Osteocyte (in vitro differentiated cells): ENCODE measurements at regions not wholly inside any gene's neighbourhood (a gene's known extent, or its start where the extent isn't known, plus 50 kb on each side); places are given as distances from the start of the nearest gene placed in this dataset.

ENCODE experiments used
- DNase-seq: peaks from one replicate; pipeline ENCODE4 v3.0.0; 2021; ENCODE audit warnings: mixed read lengths; ENCODE audit not compliant: unreplicated experiment; ENCODE audit errors: extremely low spot score
- H3K27ac Mint-ChIP-seq: one replicate; pipeline ENCODE4 v1.8.0; 2021; ENCODE audit warnings: mild to moderate bottlenecking, mixed read lengths; ENCODE audit not compliant: unreplicated experiment
- H3K27me3 Mint-ChIP-seq: one replicate; pipeline ENCODE4 v1.8.0; 2021; ENCODE audit warnings: mixed read lengths; ENCODE audit not compliant: unreplicated experiment
- H3K36me3 Mint-ChIP-seq: one replicate; pipeline ENCODE4 v1.8.0; 2021; ENCODE audit warnings: mixed read lengths; ENCODE audit not compliant: unreplicated experiment
- H3K4me1 Mint-ChIP-seq: one replicate; pipeline ENCODE4 v1.8.0; 2021; ENCODE audit warnings: mixed read lengths; ENCODE audit not compliant: unreplicated experiment
- H3K4me3 Mint-ChIP-seq: one replicate; pipeline ENCODE4 v1.8.0; 2021; ENCODE audit warnings: mild to moderate bottlenecking, moderate library complexity, mixed read lengths; ENCODE audit not compliant: unreplicated experiment
- H3K9me3 Mint-ChIP-seq: one replicate; pipeline ENCODE4 v1.8.0; 2021; ENCODE audit warnings: mixed read lengths; ENCODE audit not compliant: unreplicated experiment
- TF ChIP-seq, protein P1 (sequence below): fragments of 200-600 bp; sonication (generic); IDR thresholded peaks from 2 replicates; pipeline ENCODE4 v1.5.0; 2021; ENCODE audit warnings: antibody characterized with exemption, mild to moderate bottlenecking, moderate library complexity

DNA sequence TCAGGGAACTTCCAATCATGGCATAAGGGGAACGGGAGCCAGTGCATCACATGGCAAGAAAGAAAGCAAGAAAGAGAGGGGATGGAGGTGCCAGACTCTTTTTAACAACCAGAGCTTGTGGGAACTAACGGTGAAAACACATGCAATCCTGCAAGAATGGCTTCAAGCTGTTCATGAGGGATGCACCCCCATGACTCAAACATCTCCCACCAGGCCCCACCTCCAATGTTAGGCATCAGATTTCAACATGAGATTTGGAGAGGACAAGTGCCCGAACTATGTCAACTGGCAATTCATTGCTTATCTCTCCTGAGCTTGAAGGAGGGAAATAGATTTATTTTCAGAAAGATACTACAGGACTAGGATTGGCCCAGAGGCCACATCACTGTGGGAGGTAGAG, 270.0 kb downstream of the SLC4A3 start:
- TF ChIP-seq, protein P1, sequence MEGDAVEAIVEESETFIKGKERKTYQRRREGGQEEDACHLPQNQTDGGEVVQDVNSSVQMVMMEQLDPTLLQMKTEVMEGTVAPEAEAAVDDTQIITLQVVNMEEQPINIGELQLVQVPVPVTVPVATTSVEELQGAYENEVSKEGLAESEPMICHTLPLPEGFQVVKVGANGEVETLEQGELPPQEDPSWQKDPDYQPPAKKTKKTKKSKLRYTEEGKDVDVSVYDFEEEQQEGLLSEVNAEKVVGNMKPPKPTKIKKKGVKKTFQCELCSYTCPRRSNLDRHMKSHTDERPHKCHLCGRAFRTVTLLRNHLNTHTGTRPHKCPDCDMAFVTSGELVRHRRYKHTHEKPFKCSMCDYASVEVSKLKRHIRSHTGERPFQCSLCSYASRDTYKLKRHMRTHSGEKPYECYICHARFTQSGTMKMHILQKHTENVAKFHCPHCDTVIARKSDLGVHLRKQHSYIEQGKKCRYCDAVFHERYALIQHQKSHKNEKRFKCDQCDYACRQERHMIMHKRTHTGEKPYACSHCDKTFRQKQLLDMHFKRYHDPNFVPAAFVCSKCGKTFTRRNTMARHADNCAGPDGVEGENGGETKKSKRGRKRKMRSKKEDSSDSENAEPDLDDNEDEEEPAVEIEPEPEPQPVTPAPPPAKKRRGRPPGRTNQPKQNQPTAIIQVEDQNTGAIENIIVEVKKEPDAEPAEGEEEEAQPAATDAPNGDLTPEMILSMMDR, result no peak
- Mint-ChIP-seq H3K27me3 (no peaks in the 10 kb centered on the region), H3K4me1 (peaks cover 2% of the 10 kb centered on the region), H3K27ac (no peak overlapping the region), H3K4me3 (no peak overlapping the region), H3K36me3 (no peaks in the 10 kb centered on the region), H3K9me3 (no peaks in the 10 kb centered on the region)
- DNase-seq, result no peak

DNA sequence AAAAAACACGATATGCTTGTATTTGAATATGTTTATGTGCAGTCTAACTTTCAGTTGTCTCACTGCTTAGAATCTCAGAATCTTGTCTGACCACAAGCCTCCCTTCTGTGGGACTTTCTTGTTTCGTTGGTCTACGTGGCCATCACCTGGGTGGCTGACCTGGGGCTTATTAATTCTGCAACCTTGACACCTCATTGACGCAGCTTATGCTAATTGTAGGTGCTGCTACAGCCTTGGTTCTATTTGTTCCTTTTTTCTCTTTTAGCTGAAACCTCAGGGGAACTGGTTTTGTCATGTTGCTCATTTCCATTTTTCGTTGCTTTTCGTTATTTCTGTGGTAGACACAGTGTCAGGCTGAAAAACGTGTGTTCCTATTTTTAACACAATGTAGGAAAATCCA, 273.7 kb downstream of the SLC4A3 start:
- Mint-ChIP-seq H3K9me3 (no peaks in the 10 kb centered on the region), H3K4me1 (peaks cover 2% of the 10 kb centered on the region), H3K36me3 (no peaks in the 10 kb centered on the region), H3K27ac (no peak overlapping the region), H3K4me3 (no peak overlapping the region), H3K27me3 (peaks cover 4% of the 10 kb centered on the region)
- no peak for DNase-seq
- TF ChIP-seq, protein P1, result no peak

DNA sequence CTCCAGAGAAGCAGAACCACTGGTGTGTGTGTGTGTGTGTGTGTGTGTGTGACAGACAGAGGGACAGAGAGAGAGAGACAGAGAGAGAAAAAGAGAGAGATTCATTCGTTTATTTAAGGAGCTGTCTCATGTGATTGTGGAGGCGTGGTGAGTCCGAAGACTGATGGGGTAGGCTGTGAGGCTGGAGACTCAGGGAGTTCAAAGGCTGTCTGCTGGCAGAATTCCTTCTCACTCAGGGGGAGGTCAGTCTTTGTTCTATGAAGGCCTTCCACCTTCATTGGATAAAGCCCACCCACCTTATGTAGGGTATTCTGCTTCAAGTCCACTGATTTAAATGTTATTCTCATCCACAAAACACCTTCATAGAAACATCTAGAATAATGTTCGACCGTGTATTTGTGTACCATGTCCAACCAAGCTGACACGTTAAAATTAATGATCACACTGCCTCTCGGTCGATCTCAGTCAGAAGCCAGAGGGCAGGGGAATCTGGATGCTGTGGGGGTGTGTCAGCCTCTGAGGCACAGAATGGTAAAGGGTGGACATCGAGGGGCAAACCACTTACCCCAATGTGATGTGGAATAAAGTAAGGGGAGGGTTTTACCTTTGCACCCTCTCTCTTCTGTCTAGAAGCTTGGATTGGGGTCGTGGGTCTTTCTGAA, 275.6 kb downstream of the SLC4A3 start:
- no peak for DNase-seq
- Mint-ChIP-seq H3K4me3 (no peak overlapping the region), H3K27me3 (peaks cover 4% of the 10 kb centered on the region), H3K36me3 (no peaks in the 10 kb centered on the region), H3K4me1 (peaks cover 4% of the 10 kb centered on the region), H3K9me3 (no peaks in the 10 kb centered on the region), H3K27ac (no peak overlapping the region)
- TF ChIP-seq, protein P1, result no peak

DNA sequence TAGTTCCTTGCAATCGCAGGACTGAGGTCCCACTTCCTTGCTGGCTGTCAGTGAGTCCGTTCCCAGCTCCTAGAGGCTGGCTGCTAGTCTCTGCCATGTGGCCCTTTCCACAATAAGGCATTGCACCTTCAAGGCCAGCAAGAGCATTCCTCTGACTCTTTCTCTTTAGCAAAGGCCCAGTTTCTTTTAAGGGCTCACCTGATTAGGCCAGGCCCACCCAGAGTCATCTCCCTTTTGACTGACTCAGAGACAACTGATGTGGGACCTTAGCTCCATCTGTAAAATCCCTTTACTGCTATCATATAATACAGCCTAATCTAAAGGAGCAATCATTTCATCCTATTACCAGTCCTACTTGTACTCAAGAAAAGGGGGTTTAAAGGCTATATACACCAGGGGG, 278.2 kb downstream of the SLC4A3 start:
- no peaks in the 10 kb centered on the region for H3K9me3 Mint-ChIP-seq
- DNase-seq, result no peak
- no peak overlapping the region for H3K4me3 Mint-ChIP-seq
- no peaks in the 10 kb centered on the region for H3K36me3 Mint-ChIP-seq
- H3K4me1 Mint-ChIP-seq, result peaks cover 4% of the 10 kb centered on the region
- no peak overlapping the region for H3K27ac Mint-ChIP-seq
- TF ChIP-seq, protein P1, result no peak
- H3K27me3 Mint-ChIP-seq, result peaks cover 4% of the 10 kb centered on the region

DNA sequence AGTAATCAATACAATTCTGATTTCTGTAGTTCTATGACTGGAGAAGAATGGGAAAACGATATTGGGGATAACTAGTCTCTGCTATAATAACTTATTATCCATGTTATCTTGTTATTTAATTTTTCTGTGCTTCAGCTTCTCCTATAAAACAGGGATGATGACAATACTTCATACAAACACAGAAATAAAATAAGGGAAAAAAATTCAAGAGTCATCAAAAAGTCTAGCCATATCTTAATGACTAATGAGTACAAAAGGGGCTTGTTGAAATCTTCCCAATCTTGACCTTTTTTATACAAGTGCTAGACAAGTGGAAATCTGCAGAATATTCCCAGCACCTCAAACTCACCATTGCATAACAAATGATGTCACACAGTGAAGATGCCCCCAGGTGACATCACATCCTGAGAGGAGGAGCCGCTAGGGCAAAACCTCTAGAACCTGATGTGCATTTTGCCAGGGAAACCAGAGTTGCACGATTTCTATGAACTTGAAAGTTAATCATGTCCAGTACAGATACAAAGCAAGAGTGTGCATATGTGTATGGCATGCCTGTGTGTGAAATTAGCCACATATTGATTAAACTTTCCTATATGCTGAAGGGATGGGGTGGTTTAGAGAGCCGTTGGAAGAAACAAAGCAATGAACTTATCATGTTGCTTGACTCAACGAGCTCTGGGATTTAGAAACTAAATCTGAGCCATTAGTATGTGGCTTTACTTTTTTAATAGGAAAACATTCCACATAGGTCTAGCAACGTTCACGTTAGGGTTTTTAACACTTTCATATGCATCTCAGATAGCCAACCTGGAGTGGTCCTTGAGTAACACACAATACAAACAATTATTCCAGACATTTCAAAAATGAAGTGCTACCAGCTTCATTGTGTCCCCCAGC, 278.9 kb downstream of the SLC4A3 start:
- Mint-ChIP-seq H3K9me3 (no peaks in the 10 kb centered on the region), H3K4me3 (no peak overlapping the region), H3K4me1 (peaks cover 4% of the 10 kb centered on the region), H3K27ac (no peak overlapping the region), H3K27me3 (peaks cover 4% of the 10 kb centered on the region), H3K36me3 (no peaks in the 10 kb centered on the region)
- TF ChIP-seq, protein P1, result no peak
- DNase-seq, result no peak
